T-helper 2 cell (primary cell): ENCODE measurements at regions not wholly inside any gene's neighbourhood (a gene's known extent, or its start where the extent isn't known, plus 50 kb on each side); places are given as distances from the start of the nearest gene placed in this dataset.
"Not testable (repeated sequence)": the region's sequence is repeated elsewhere in the genome, so short reads cannot be mapped to it uniquely, and the experiment has no call there.

ENCODE experiments used
- DNase-seq, 5 experiments: peaks; one replicate each; pipeline versions ENCODE4 v3.0.0 to v3.0.0-alpha.2; 2012 to 2022

GRCh38 chr6:68007717-68008116 is 627.4 kb upstream of the ADGRB3 start:
- DNase-seq = no peak

- DNase-seq = no peak
These were observed 648.3 kb upstream of the ADGRB3 start for GRCh38 chr6:67986694-67987232.

- no peak for DNase-seq
These were observed 658.6 kb upstream of the ADGRB3 start for GRCh38 chr6:67976486-67976885.

- DNase-seq = no peak
These were observed 660.2 kb upstream of the ADGRB3 start for GRCh38 chr6:67974931-67975330.

- no peak for DNase-seq
These were observed 663.3 kb upstream of the ADGRB3 start for GRCh38 chr6:67971812-67972211.

GRCh38 chr6:67966830-67967229 is 668.3 kb upstream of the ADGRB3 start:
- no peak for DNase-seq

GRCh38 chr6:67956352-67956751 is 678.7 kb upstream of the ADGRB3 start:
- DNase-seq = no peak

GRCh38 chr6:67952948-67953347 is 682.1 kb upstream of the ADGRB3 start:
- DNase-seq = no peak

GRCh38 chr6:67952121-67952520 is 683.0 kb upstream of the ADGRB3 start:
- DNase-seq = no peak

- DNase-seq = not testable (repeated sequence)
These were observed 687.3 kb upstream of the ADGRB3 start for GRCh38 chr6:67947762-67948161.

GRCh38 chr6:67935976-67936477 is 699.1 kb upstream of the ADGRB3 start:
- no peak for DNase-seq

- DNase-seq = no peak
These were observed 701.8 kb upstream of the ADGRB3 start for GRCh38 chr6:67933278-67933677.

GRCh38 chr6:67922588-67922987 is 712.5 kb upstream of the ADGRB3 start:
- DNase-seq = not testable (repeated sequence)

- not testable (repeated sequence) for DNase-seq
These were observed 715.0 kb upstream of the ADGRB3 start for GRCh38 chr6:67920040-67920439.

- DNase-seq = no peak
These were observed 718.7 kb upstream of the ADGRB3 start for GRCh38 chr6:67916399-67916798.

- DNase-seq = no peak
These were observed 720.7 kb upstream of the ADGRB3 start for GRCh38 chr6:67914419-67914818.

GRCh38 chr6:67909354-67909753 is 725.7 kb upstream of the ADGRB3 start:
- DNase-seq = no peak

GRCh38 chr6:67908379-67908778 is 726.7 kb upstream of the ADGRB3 start:
- DNase-seq = no peak

- DNase-seq = not testable (repeated sequence)
These were observed 730.3 kb upstream of the ADGRB3 start for GRCh38 chr6:67904735-67905134.

GRCh38 chr6:67898875-67899274 is 736.2 kb upstream of the ADGRB3 start:
- DNase-seq = no peak

- no peak for DNase-seq
These were observed 737.0 kb upstream of the ADGRB3 start for GRCh38 chr6:67897998-67898607.

- no peak for DNase-seq
These were observed 738.6 kb upstream of the ADGRB3 start for GRCh38 chr6:67896476-67896875.

GRCh38 chr6:67889682-67889995 is 745.4 kb upstream of the ADGRB3 start:
- no peak for DNase-seq

- peak in 1 of 5 experiments; percentile 1 for DNase-seq
These were observed 746.0 kb upstream of the ADGRB3 start for GRCh38 chr6:67888886-67889681.
